Tibial nerve (tissue), 4 donors: ENCODE measurements at regions not wholly inside any gene's neighbourhood (a gene's known extent, or its start where the extent isn't known, plus 50 kb on each side); places are given as distances from the start of the nearest gene placed in this dataset.

Experiments used
- DNase-seq, 2 donors: peaks; one replicate each; pipeline ENCODE4 v3.0.0-alpha.2; 2019; ENCODE audit warnings: low spot score in 2 of 2
- H3K27ac ChIP-seq, 4 donors: fragments of 200-600 bp; sonication (generic) in 3 of 4; one replicate each; pipeline ENCODE4 v1.5.1; 2017 to 2019; ENCODE audit warnings: mild to moderate bottlenecking in 1 of 4
- H3K27me3 ChIP-seq, 2 donors: fragments of 200-600 bp; sonication (generic) in 1 of 2; one replicate each; pipeline versions ENCODE4 v1.5.1 to v1.6.0; 2017 to 2019
- H3K36me3 ChIP-seq, 3 donors: fragments of 200-600 bp; sonication (generic); one replicate each; pipeline ENCODE4 v1.5.1; 2018 to 2019
- H3K4me1 ChIP-seq, 4 donors: fragments of 200-600 bp; sonication (generic) in 3 of 4; one replicate each; pipeline ENCODE4 v1.5.1; 2017 to 2019
- H3K4me3 ChIP-seq, 4 donors: fragments of 200-600 bp; sonication (generic) in 3 of 4; one replicate each; pipeline ENCODE4 v1.5.1; 2017 to 2019; ENCODE audit warnings: mild to moderate bottlenecking in 1 of 4, moderate library complexity in 1 of 4
- H3K9me3 ChIP-seq, 4 donors: fragments of 200-600 bp; sonication (generic) in 3 of 4; one replicate each; pipeline ENCODE4 v1.5.1; 2017 to 2019
- EP300 ChIP-seq, 2 donors: sonication (generic); formaldehyde crosslinking; IDR thresholded peaks; one replicate each; pipeline ENCODE4 v1.6.1; 2017; ENCODE audit warnings: antibody characterized with exemption in 2 of 2, mild to moderate bottlenecking in 1 of 2
- POLR2A ChIP-seq, 2 donors: fragments of 450-650 bp; IDR thresholded peaks; one replicate each; pipeline ENCODE4 v1.6.1; 2017; ENCODE audit warnings: antibody characterized with exemption in 2 of 2, mild to moderate bottlenecking in 2 of 2, moderate library complexity in 2 of 2
- WGBS, 2 donors: methylation state at CpG; one replicate each; pipeline ENCODE4 v1.1.5; 2018; 5-methylcytosine and 5-hydroxymethylcytosine counted together
- TF ChIP-seq, protein P1 (sequence below), 5 experiments: fragments of 200-600 bp in 3 of 5; fragments of 450-650 bp in 2 of 5; sonication (generic) in 3 of 5; IDR thresholded peaks; one replicate each; pipeline ENCODE4 v1.5.1; 2016 to 2019; ENCODE audit warnings: antibody characterized with exemption in 5 of 5, mild to moderate bottlenecking in 3 of 5, moderate library complexity in 2 of 5

DNA sequence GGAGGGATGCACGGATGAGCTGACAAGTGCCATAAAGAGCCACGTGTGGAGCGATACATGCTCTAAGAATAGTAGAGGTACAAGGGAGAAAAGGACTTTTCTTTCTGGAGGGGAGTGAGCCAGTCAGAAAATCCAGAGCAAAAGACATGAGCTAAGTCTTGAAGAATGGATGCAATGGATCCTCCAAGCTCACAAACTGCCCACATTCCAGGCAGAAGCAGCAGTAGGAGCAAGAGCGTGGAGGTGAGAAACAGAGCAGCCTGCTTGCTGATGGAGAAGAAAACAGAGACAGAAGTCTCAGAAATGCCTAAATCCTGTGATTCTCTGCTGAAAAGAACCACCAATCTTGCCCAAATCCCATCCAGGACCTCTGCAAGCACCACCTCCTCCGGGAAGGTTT lies 78.2 kb upstream of the RALGPS2 start:
- no peaks in the 10 kb centered on the region for H3K27me3 ChIP-seq
- H3K36me3 ChIP-seq, result no peaks in the 10 kb centered on the region
- no peaks in the 10 kb centered on the region for H3K9me3 ChIP-seq
- 84 to 88% methylated on average over 5 of the region's 5 CpGs for WGBS, 2 donors
- no peak overlapping the region for H3K27ac ChIP-seq
- peaks cover 0 to 24% (median 5%) of the 10 kb centered on the region in 4 donors for H3K4me1 ChIP-seq
- DNase-seq, result no peak
- no peak for TF ChIP-seq EP300 (IDR thresholded peaks at IDR 0.05)
- no peak for TF ChIP-seq POLR2A (IDR thresholded peaks at IDR 0.05)
- TF ChIP-seq, protein P1, sequence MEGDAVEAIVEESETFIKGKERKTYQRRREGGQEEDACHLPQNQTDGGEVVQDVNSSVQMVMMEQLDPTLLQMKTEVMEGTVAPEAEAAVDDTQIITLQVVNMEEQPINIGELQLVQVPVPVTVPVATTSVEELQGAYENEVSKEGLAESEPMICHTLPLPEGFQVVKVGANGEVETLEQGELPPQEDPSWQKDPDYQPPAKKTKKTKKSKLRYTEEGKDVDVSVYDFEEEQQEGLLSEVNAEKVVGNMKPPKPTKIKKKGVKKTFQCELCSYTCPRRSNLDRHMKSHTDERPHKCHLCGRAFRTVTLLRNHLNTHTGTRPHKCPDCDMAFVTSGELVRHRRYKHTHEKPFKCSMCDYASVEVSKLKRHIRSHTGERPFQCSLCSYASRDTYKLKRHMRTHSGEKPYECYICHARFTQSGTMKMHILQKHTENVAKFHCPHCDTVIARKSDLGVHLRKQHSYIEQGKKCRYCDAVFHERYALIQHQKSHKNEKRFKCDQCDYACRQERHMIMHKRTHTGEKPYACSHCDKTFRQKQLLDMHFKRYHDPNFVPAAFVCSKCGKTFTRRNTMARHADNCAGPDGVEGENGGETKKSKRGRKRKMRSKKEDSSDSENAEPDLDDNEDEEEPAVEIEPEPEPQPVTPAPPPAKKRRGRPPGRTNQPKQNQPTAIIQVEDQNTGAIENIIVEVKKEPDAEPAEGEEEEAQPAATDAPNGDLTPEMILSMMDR (IDR thresholded peaks at IDR 0.05), result no peak
- no peak overlapping the region for H3K4me3 ChIP-seq

DNA sequence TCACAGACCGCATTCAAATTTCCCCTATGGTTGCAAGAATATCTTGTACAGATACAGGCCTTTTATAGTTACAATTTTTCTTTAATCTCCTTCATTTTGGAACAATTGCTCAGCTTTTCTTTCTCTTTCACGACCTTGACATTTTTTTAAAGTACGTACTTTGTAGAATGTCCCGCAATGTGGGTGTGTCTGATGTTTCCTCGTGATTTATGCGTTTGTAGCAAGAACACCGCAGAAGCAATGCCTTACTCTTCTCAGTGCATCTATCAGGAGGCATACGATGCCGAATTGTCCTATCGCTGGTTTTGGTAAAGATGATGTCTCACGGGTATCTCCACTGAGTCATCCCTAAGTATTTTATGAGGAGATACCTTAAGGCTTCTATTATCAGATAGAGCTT lies 76.9 kb upstream of the RALGPS2 start:
- DNase-seq, result no peak
- 94 to 95% methylated on average over 11 of the region's 11 CpGs for WGBS, 2 donors

DNA sequence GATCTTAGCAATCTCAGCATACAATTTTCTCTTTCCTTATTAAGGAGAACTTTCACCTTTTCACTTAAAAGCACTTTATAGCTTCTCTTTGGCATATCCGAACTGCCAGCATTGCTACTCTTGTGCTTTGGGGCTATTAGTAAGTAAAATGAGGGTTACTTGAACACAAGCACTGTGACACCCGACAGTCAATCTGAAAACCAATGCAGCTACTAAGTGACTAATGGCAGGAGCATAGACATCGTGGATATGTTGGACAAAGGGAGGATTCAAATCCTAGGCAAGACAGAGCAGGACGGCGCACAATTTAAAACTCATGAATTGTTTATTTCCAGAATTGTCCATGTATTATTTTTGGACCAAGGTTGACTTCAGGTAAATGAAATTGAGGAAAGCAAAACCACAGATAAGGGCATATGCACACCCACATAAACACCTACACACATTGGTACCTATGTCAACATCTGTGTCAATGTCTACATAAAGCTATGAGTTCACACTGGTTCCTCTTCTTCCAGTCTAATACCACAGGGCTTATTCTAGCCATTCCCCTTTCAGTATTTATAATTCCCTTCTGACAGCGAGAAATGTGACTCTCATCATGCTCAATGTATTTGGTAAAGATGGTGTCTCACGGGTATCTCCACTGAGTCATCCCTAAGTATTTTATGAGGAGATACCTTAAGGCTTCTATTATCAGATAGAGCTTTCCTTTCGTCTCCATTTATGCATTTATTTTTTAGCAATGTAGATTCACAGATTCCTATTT lies 75.3 kb upstream of the RALGPS2 start:
- H3K36me3 ChIP-seq, result no peaks in the 10 kb centered on the region
- DNase-seq, result no peak
- no peak overlapping the region for H3K27ac ChIP-seq
- H3K27me3 ChIP-seq, result no peaks in the 10 kb centered on the region
- peaks cover 0 to 23% (median 2%) of the 10 kb centered on the region in 4 donors for H3K4me1 ChIP-seq
- TF ChIP-seq POLR2A (IDR thresholded peaks at IDR 0.05) (no peak), EP300 (IDR thresholded peaks at IDR 0.05) (no peak)
- TF ChIP-seq, protein P1 (IDR thresholded peaks at IDR 0.05), result no peak
- no peaks in the 10 kb centered on the region for H3K9me3 ChIP-seq
- no peak overlapping the region for H3K4me3 ChIP-seq
- 89 to 90% methylated on average over 8 of the region's 8 CpGs for WGBS, 2 donors

More for the DNA sequence above, 76.9 kb upstream of the RALGPS2 start:
- no peaks in the 10 kb centered on the region for H3K9me3 ChIP-seq
- peaks cover 0 to 29% (median 5%) of the 10 kb centered on the region in 4 donors for H3K4me1 ChIP-seq
- TF ChIP-seq EP300 (IDR thresholded peaks at IDR 0.05) (no peak), POLR2A (IDR thresholded peaks at IDR 0.05) (no peak)
- TF ChIP-seq, protein P1 (IDR thresholded peaks at IDR 0.05), result no peak
- H3K4me3 ChIP-seq, result no peak overlapping the region
- no peak overlapping the region for H3K27ac ChIP-seq
- no peaks in the 10 kb centered on the region for H3K27me3 ChIP-seq
- no peaks in the 10 kb centered on the region for H3K36me3 ChIP-seq

DNA sequence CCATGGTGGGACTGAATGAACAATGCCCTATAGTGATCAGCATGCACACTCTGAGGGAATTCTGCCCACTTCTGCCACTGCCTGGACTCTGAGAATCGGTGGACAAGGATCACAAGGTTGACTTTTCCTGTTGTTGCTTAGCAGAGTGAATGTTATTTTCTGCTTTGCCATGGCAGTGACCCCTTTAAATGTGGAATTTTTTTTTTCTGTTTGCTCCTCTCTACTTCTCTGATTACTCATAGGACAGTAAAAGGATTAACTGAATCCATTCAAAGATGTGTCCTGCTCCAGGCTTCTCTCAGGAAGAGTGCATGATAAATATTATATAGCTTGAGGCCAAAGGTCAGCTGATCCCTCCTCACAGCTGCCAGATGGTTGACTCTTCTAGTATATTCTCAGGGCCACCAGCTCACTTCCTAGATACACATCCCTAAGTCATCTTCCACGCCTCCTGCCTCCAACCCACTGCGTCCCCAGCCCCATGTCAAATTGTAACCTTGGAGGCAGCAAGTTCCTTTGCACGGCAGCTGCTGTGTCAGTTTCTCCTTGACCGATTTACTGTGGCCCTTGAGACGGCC lies 74.0 kb upstream of the RALGPS2 start:
- H3K4me3 ChIP-seq, result no peak overlapping the region
- 36 to 41% methylated on average over 6 of the region's 6 CpGs for WGBS, 2 donors
- no peak for DNase-seq

More for the DNA sequence above, 74.0 kb upstream of the RALGPS2 start:
- TF ChIP-seq, protein P1 (IDR thresholded peaks at IDR 0.05), result no peak
- no peak for TF ChIP-seq EP300 (IDR thresholded peaks at IDR 0.05)
- no peak for TF ChIP-seq POLR2A (IDR thresholded peaks at IDR 0.05)
- Histone ChIP-seq H3K36me3 (no peaks in the 10 kb centered on the region), H3K4me1 (peaks cover 0 to 16% (median 0%) of the 10 kb centered on the region in 4 donors), H3K27ac (no peak overlapping the region), H3K9me3 (no peaks in the 10 kb centered on the region), H3K27me3 (no peaks in the 10 kb centered on the region)
